ENCODE measurements at regions not wholly inside any gene's neighbourhood (a gene's known extent, or its start where the extent isn't known, plus 50 kb on each side); places are given as distances from the start of the nearest gene placed in this dataset.

- TF ChIP-seq PBX2 (CRISPR knock-in tag; IDR thresholded peaks at IDR 0.05; ENCODE audit: low read depth) (no peak), PBX2 (tag; conservative IDR thresholded peaks at IDR 0.05; ENCODE audit: low read depth) (peak; percentile 86), ZNF121 (CRISPR knock-in tag; conservative IDR thresholded peaks at IDR 0.05) (no peak), ZNF511 (CRISPR knock-in tag; IDR thresholded peaks at IDR 0.05) (no peak), ZNF57 (CRISPR knock-in tag; IDR thresholded peaks at IDR 0.05) (no peak), ZNF589 (CRISPR knock-in tag; IDR thresholded peaks at IDR 0.05; ENCODE audit: low read depth) (no peak), THAP12 (CRISPR knock-in tag; IDR thresholded peaks at IDR 0.05) (no peak), ZNF449 (CRISPR knock-in tag; IDR thresholded peaks at IDR 0.05) (no peak), ZBTB8A (IDR thresholded peaks at IDR 0.05; ENCODE audit: partially characterized antibody) (no peak), KLF1 (tag; IDR thresholded peaks at IDR 0.05) (no peak), ARNT (IDR thresholded peaks at IDR 0.05) (peak; percentile 57 to 92; a peak in 3 of 4 replicates), ETS1 (conservative IDR thresholded peaks at IDR 0.05; ENCODE audit: control insufficient read depth, low read depth, low read length) (no peak), E4F1 (CRISPR knock-in tag; IDR thresholded peaks at IDR 0.05; ENCODE audit: borderline replicate concordance) (no peak), ZNF282 (CRISPR knock-in tag; IDR thresholded peaks at IDR 0.05) (no peak), BACH1 (tag; IDR thresholded peaks at IDR 0.05) (no peak), ARID1B (IDR thresholded peaks at IDR 0.05) (peak; percentile 97), TGIF2 (CRISPR knock-in tag; IDR thresholded peaks at IDR 0.05) (no peak)
Measured at GRCh38 chr9:14522627-14523379, 170.4 kb downstream of the ZDHHC21 start (continued).

All from K562 (cell line).